GM19468 (cell line): ENCODE measurements at regions not wholly inside any gene's neighbourhood (a gene's known extent, or its start where the extent isn't known, plus 50 kb on each side); places are given as distances from the start of the nearest gene placed in this dataset.
"Not testable (repeated sequence)": the region's sequence is repeated elsewhere in the genome, so short reads cannot be mapped to it uniquely, and the experiment has no call there.

Source experiments
- ATAC-seq: cut with Tn5 transposase; IDR thresholded peaks from one replicate; pipeline ENCODE4 v1.9.1; 2021; ENCODE audit warnings: mild to moderate bottlenecking, moderate library complexity, moderate number of reproducible peaks; ENCODE audit not compliant: unreplicated experiment; ENCODE audit errors: extremely low read depth

DNA sequence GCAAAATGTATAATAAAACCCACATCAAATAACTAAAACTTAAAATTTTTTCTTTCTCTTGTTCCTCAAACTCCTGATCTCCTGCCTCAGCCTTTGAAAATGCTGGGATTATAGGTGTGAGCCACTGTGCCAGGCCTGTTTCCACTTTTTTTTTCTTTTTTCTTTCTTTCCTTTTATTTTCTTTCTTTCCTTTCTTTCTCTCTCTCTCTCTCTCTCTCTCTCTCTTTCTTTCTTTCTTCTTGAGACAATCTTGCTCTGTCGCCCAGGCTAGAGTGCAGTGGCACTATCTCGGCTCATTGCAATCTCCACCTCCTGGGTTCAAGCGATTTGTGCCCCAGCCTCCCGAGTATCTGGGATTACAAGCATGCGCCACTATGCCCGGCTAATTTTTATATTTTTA, 164.6 kb downstream of the OR2B2 start:
- no peak for ATAC-seq

DNA sequence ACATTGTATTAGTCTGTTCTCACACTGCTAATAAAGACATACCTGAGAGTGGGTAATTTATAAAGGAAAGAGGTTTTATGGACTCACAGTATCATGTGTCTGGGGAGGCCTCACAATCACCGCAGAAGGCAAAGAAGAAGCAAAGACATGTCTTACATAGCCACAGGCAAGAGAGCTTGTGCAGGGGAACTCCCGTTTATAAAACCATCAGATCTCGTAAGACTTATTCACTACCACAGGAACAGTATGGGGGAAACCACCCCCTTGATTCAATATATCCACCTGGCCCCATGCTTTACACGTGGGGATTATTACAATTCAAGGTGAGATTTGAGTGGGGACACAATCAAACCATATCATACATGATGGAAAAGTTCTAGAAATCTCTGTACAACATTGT, 165.3 kb downstream of the OR2B2 start:
- not testable (repeated sequence) for ATAC-seq

DNA sequence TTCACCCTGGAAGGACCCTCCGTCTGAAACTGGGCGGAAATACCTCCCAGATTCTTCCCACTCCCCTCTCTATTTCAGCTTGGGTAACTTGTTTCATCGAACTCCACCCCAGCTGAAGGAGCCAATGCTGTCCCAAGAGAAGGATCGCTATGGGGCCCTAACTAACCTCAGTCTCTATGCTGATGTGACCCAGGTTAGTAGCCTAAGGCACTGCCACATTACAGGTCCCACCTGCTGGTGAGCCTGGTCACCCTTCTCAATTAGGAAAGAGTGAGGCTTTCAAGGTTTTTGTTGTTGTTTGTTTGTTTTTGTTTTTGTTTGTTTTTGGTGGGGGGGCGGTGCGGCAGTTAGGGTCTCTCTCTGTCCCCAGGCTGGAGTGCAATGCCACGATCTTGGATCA, 168.4 kb downstream of the OR2B2 start:
- ATAC-seq: no peak

DNA sequence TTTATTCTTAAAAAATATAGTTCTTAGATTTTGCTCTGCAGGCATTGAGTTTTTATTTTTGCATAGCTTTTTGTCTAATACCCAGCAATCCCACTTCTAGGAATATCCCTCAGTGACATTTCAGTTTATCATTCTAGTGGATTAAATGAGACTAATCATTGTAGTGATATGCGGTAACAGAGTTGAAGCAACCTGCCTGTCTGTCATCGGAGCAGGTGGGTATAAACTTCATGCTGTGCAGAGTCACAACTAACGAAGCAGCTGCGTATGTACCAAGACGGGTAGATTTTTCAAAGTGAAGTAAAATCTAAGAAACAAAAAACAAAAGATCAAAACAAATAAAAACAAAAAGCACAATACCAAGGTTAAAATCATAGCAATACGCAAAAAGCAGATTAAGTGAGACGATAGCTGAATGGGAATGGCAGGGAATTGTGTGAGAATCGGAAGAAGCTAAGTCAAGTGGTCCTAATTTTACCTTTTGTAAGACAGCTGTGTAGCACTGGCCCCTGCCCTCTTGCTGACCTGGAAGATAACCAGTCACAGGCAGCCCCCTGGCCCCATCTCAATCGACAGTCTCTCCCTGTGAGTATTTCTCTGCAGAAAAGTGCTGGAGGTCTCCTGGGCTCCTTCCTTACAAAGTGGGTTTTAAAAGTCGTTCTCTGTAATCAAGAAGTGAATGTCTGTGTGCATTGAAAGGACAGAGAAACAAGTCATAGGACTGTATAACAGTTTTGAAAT, 169.2 kb downstream of the OR2B2 start:
- ATAC-seq: no peak

DNA sequence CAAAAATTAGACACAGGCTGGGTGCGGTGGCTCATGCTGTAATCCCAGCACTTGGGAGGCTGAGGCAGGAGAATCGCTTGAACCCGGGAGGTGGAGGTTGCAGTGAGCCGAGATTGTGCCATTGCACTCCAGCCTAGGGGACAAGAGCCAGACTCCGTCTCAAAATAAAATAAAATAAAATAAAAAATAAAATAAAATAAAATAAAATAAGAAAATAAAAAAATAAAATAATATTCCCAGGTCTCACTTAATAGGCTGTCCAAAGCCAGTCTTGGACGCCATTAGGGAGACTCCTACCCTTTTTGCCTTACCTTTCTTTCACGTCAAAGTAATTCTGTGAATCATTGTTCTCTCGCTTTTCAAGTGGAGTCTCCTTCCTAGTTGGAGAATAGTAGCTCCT, 172.3 kb downstream of the OR2B2 start:
- not testable (repeated sequence) for ATAC-seq

DNA sequence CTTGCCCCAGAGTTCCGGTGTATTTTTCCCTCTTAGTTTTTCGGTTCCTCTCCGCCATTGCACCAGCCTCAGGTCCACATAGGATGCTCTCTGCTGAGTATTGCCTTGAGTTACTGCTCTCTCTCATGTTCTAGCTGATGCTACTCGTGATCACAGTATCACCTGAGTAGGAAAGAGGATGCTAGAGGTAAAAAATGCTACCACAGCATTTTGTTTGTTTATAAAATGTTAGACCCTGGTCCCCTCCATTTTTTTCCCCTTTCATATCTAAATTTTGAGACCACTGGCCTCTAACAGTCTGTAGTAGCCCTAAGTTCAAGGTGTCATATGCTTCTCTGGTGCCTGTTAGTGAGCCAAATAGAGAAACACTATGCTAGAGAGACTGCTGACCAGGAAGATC, 175.5 kb downstream of the OR2B2 start:
- no peak for ATAC-seq

DNA sequence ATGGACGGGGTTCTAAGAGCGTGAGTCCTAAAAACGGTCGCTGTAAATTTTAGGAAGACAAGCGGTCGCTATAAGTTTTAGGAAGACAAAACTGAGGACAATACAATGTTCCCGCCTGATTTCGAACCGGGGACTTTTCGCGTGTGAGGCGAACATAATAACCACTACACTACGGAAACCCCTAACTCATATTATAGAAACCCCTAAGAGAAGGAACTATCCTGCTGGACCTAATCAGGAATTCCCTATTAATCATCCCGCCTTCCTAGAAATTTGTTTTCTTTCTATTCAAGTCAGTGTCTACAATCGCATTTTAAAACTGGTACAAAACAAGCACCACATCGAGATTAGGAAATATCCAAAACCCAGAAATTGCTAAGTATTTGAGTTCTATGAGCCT, 183.8 kb downstream of the OR2B2 start:
- no peak for ATAC-seq

DNA sequence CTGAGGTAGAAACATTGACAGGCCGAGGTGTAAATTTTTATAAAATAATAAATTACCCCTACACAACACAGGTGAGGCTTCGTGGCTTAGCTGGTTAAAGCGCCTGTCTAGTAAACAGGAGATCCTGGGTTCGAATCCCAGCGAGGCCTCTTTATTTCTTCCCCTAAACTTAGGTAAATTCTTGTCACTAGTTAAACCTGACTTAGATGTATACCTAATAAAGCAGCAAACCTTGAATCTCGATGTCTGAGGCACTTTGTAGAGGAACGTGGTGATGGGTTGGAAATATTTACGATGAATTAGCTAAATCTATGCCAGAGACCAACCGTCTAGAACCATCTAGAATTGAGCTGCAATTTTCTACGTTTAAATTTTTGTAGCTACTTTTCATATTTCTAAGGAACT, 185.6 kb downstream of the OR2B2 start:
- ATAC-seq: no peak

DNA sequence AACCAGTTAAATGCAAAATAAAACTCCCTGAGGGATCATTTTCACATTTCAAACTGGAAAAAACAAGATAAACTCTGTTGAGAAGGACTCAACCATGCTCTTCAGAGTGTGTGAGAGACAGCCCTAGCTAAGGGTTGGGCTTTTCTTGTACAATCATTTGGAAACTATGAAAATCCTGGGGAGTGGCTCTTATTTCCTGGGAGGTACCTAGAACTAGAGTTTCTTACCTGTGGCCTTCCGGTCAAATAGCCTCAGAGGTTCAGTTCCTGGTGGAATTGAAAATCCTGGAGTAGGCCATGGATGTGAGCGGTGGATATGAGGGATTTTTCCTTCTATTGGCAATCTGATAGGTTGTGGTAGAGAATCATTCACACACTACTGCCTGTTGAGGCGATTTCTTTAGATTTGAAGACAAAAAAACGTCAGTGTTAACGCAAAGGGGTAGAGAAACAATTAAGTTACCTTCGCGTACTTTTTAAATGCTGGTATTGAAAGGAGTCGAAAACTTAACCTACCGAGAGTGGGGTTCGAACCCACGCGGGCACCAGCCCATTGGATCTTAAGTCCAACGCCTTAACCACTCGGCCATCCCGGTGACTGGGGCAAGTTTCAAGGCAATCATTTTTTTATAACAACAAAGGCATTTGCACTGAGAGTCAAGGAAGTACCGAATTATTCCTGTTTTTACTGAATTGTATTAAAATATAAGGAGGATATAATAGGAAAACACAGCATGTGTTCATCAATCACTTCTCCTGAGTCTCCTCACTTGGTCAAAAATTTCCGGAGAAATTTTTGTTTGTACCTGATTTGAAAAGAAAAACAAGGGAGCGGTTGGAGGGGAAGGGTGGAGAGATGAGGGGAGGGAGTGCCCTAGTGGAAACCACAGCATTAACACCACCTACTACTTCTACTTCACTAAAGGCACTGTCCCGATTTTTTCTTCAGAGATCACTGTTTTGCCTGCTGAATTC, 191.3 kb downstream of the OR2B2 start:
- ATAC-seq: no peak

DNA sequence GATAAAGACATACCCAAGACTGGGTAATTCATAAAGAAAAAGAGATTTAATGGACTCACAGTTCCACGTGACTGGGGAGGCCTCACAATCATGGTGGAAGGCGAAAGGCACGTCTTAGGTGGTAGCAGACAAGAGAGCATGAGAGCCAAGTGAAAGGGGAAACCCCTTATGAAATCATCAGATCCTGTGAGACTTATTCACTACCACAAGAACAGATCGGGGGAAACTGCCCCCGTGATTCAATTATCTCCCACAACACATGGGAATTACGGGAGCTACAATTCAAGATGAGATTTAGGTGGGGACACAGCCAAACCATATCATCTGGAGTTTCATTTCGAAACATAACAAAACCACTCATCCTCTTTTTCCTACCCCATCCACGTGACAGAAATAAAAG, 193.2 kb downstream of the OR2B2 start:
- not testable (repeated sequence) for ATAC-seq

DNA sequence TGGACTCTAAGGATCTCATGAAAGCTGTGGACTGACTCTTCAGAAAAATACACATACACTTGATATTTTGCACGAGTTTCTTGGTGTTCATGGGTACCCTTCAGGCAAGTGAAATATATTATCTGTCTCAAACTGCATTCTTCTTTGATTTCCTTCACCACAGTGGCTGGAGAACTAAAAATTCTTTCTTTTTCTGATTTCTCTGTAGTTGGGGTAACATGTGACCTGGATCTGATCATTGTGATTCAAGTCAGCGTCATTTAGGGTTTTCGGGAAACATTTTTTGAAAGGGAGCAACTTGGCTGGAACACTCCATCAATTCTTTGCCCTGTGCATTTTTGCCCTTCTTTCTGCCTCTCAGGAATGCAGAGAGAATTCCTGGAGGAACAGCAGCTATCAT, 205.8 kb downstream of the OR2B2 start:
- ATAC-seq: no peak

DNA sequence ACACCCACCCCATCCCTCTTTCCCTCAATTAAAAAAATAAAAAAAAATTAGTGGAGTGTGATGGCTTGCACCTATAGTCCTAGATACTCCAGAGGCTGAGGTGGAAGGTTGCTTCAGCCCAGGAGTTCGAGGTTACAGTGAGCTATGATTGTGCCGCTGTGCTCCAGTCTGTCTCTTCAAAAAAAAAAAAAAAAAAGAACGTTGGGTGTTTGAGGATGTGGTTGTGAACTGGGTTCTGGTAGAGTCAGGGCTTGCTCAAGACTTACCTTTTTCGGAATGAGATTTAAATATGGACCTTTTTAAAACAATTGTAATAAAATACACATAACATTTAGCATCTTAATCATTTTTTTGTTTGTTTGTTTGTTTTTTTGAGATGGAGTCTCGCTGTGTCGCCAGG, 211.9 kb downstream of the OR2B2 start:
- ATAC-seq: no peak

DNA sequence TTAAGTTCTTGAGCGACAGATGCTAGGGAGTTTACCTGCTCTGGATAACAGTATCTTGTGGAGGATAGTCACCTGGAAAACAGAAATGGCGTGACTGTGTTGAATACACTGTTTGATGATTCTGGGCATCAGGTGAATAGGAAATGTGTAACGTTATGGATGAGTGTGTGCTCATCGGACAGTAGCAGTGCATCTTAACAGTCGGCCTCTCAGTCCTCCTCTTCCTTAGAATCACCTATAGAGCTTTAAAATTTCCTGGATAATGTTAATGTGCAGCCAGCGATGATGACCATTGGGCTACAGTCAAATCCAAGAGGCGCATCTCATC, 217.7 kb downstream of the OR2B2 start:
- ATAC-seq: no peak

DNA sequence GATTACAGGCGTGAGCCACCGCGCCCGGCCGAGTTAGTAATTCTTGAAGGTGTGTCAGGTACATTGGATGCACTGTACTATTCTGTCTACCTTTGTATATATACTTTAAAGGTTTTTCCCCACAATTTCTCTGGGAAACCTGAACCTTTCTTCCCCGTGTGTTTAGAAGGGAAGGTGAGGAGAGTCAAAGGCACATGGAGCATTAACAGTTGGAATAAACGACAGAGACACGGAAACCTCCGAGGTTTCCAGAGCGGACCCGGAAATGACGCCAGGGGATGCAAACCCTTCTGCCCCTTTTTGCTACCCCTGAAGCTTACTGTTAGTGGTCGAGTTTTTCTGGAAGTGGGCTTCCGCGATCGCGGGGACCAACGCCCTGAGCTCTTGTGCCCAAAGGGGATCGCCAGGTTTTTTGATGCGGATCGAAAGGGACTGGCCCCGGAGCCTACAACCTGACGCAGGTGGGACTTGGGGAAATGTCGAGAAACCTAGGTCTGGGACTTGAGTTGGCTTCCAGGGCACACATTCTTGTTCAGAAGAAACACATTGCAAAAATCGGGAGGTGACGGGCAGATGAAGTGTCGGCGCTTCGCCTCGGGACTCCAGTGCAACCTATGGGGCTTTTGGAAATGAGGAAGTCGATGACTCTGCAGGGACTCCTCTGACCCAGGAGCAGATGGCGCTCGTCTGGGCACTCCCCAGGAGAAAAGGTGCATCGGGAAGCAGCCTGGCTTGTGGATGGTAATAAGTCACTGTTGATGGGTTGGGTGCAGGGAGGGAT, 218.2 kb downstream of the OR2B2 start:
- no peak for ATAC-seq

DNA sequence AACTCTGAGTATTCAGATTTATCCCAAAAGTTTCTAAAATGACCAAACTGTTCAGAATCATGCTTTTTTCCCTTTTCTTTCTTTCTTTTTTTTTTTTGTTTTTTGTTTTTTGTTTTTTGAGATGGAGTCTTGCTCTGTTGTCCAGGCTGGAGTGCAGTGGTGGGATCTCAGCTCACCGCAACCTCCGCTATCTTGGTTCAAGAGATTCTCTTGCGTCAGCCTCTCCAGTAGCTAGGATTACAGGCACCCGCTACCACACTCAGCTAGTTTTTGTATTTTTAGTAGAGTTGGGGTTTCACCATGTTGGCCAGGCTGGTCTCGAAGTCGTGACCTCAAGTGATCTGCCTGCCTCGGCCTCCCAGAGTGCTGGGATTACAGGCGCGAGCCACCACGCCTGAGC, 219.2 kb upstream of the ZNF184 start:
- not testable (repeated sequence) for ATAC-seq

DNA sequence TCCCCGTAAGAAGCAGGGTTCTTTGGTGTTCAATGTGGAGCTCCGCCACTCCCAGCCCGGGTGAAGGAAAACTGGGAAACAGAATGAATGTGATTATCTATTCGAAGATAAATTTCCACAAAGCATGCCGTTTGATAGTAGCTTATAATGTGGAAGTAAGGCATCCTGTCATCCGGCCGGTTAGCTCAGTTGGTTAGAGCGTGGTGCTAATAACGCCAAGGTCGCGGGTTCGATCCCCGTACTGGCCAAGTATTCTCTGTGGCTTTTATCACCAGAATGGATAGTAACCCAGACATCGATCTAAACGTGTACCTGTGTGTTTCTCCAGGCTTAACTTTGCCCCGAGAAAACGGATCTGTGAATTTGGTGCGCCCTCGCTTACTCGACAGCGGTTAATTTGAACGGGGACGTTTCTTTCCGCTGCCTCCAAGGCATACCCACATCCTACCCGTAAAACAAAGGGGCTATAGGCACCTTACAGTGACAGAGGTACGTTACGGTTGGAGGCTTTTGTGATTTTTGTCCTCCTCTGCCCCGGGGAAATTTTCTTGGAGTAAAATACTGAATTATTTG, 215.2 kb upstream of the ZNF184 start:
- ATAC-seq: peak; percentile 15

DNA sequence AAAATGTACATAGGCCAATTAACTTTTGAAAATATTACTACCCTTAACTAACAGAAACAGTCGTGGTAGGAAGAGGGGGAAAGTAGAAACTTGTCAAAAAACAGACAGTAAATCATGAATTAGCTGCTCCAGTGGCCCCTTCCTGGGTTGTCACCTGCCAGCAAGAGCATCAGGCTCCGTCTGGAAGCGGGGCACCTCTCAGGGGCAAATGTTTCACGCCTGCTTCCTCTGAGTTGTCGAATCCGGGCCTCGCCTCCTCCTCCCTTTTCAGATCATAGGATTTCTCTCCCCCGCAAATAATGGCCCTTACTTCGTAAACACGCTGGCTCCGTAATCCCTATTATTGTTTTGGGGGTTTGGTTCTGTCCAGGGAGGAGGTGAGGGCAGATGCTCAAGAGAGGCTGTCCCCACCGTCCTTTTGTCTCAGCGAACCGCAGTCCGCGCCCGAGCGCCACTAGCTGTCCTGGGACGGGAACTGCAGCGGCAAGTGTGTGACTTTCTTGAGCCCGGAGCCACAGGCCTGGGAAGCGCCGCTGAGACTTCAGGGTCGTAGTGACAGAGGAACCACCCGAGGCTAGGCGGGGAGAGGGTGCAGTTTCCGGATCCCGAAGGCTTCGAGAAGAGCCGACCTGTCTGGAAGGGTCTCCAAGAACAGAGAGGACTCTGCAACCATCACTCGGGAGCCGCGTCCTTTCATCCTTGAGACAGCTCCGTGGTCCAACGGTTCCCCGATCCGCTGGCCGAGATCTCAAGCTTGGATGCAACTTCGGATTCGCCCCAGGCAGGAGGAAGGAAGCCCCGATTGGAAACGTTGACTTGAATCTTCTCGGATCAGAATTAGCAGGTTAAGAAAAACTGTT, 214.5 kb upstream of the ZNF184 start:
- ATAC-seq: no peak

DNA sequence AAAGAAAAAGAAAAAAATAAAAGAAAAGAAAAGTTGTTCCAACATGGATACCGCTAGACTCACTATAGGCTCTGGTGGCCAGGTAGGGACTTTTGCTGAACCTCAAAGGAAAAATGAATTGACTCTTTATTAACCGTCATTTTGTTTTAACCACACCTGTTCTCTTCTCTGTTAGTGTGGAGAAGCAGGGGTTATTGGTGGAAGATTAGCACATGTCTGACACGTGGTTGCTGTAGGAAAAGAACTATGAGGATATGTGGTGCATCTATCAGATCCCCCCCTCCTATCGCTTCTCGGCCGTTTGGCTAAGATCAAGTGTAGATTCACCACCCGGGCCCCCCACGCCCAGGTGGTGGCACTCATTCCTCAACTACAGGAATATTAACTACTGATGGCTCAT, 212.4 kb upstream of the ZNF184 start:
- ATAC-seq: no peak
